ENCODE measurements at regions not wholly inside any gene's neighbourhood (a gene's known extent, or its start where the extent isn't known, plus 50 kb on each side); places are given as distances from the start of the nearest gene placed in this dataset.

GRCh38 chr13:30141775-30142485 lies 165.4 kb downstream of the KATNAL1 start:
- H3K79me2 ChIP-seq (ENCODE audit: control insufficient read depth, insufficient read depth, low read length), result no peaks in the 10 kb centered on the region
- no peak overlapping the region for H2AFZ ChIP-seq (ENCODE audit: low read length)
- no peak overlapping the region for H3K9ac ChIP-seq (ENCODE audit: insufficient read depth, low read length)
- peak overlapping the region; percentile 78 for H3K27ac ChIP-seq (ENCODE audit: insufficient read depth, low read length)
- no peaks in the 10 kb centered on the region for H3K27me3 ChIP-seq (ENCODE audit: control insufficient read depth, insufficient read depth, low read length)
- H3K9me3 ChIP-seq (ENCODE audit: control insufficient read depth, insufficient read depth, low read depth, low read length), result no peaks in the 10 kb centered on the region
- no peak overlapping the region for H3K4me3 ChIP-seq (replicated peaks in 1 of 4; ENCODE audit: control extremely low read depth in 1 of 4, insufficient read depth in 1 of 4, low read depth in 3 of 4, low read length in 4 of 4)
- H3K4me1 ChIP-seq (ENCODE audit: control insufficient read depth, extremely low read depth, insufficient read depth, low read length), result peaks cover 20% of the 10 kb centered on the region
- no peak for DNase-seq (ENCODE audit: low read depth in 2 of 2)
- TF ChIP-seq CTCF (conservative IDR thresholded peaks at IDR 0.05 in 1 of 2, IDR thresholded peaks at IDR 0.05 in 1 of 2; ENCODE audit: low read depth in 1 of 2, low read length in 2 of 2), result no peak
- TF ChIP-seq EZH2 (IDR thresholded peaks at IDR 0.05; ENCODE audit: low read length, missing control alignments), result no peak
- H3K36me3 ChIP-seq (ENCODE audit: control insufficient read depth, insufficient read depth, low read length), result no peaks in the 10 kb centered on the region
- H4K20me1 ChIP-seq (ENCODE audit: control insufficient read depth, extremely low read depth, insufficient read depth, low read length), result no peaks in the 10 kb centered on the region
- no peak overlapping the region for H3K4me2 ChIP-seq (ENCODE audit: extremely low read depth, insufficient read depth, low read length)

GRCh38 chr13:30140973-30141372 lies 166.4 kb downstream of the KATNAL1 start:
- no peaks in the 10 kb centered on the region for H3K27me3 ChIP-seq (ENCODE audit: control insufficient read depth, insufficient read depth, low read length)
- no peak for DNase-seq (ENCODE audit: low read depth in 2 of 2)
- H3K4me2 ChIP-seq (ENCODE audit: extremely low read depth, insufficient read depth, low read length), result no peak overlapping the region
- no peak overlapping the region for H3K4me3 ChIP-seq (replicated peaks in 1 of 4; ENCODE audit: control extremely low read depth in 1 of 4, insufficient read depth in 1 of 4, low read depth in 3 of 4, low read length in 4 of 4)
- H3K79me2 ChIP-seq (ENCODE audit: control insufficient read depth, insufficient read depth, low read length), result no peaks in the 10 kb centered on the region
- no peak overlapping the region for H3K9ac ChIP-seq (ENCODE audit: insufficient read depth, low read length)
- no peak overlapping the region for H2AFZ ChIP-seq (ENCODE audit: low read length)
- no peaks in the 10 kb centered on the region for H4K20me1 ChIP-seq (ENCODE audit: control insufficient read depth, extremely low read depth, insufficient read depth, low read length)
- no peak for TF ChIP-seq EZH2 (IDR thresholded peaks at IDR 0.05; ENCODE audit: low read length, missing control alignments)
- TF ChIP-seq CTCF (conservative IDR thresholded peaks at IDR 0.05 in 1 of 2, IDR thresholded peaks at IDR 0.05 in 1 of 2; ENCODE audit: low read depth in 1 of 2, low read length in 2 of 2), result no peak
- no peak overlapping the region for H3K27ac ChIP-seq (ENCODE audit: insufficient read depth, low read length)
- no peaks in the 10 kb centered on the region for H3K36me3 ChIP-seq (ENCODE audit: control insufficient read depth, insufficient read depth, low read length)
- peaks cover 20% of the 10 kb centered on the region for H3K4me1 ChIP-seq (ENCODE audit: control insufficient read depth, extremely low read depth, insufficient read depth, low read length)
- H3K9me3 ChIP-seq (ENCODE audit: control insufficient read depth, insufficient read depth, low read depth, low read length), result no peaks in the 10 kb centered on the region

GRCh38 chr13:30138511-30138910 lies 168.8 kb downstream of the KATNAL1 start:
- H3K9me3 ChIP-seq (ENCODE audit: control insufficient read depth, insufficient read depth, low read depth, low read length), result no peaks in the 10 kb centered on the region
- H3K4me2 ChIP-seq (ENCODE audit: extremely low read depth, insufficient read depth, low read length), result no peak overlapping the region
- H4K20me1 ChIP-seq (ENCODE audit: control insufficient read depth, extremely low read depth, insufficient read depth, low read length), result no peaks in the 10 kb centered on the region
- peaks cover 19% of the 10 kb centered on the region for H3K4me1 ChIP-seq (ENCODE audit: control insufficient read depth, extremely low read depth, insufficient read depth, low read length)
- H3K27ac ChIP-seq (ENCODE audit: insufficient read depth, low read length), result no peak overlapping the region
- no peak for TF ChIP-seq CTCF (conservative IDR thresholded peaks at IDR 0.05 in 1 of 2, IDR thresholded peaks at IDR 0.05 in 1 of 2; ENCODE audit: low read depth in 1 of 2, low read length in 2 of 2)
- no peak overlapping the region for H2AFZ ChIP-seq (ENCODE audit: low read length)
- no peaks in the 10 kb centered on the region for H3K79me2 ChIP-seq (ENCODE audit: control insufficient read depth, insufficient read depth, low read length)
- no peaks in the 10 kb centered on the region for H3K36me3 ChIP-seq (ENCODE audit: control insufficient read depth, insufficient read depth, low read length)
- no peak overlapping the region for H3K4me3 ChIP-seq (replicated peaks in 1 of 4; ENCODE audit: control extremely low read depth in 1 of 4, insufficient read depth in 1 of 4, low read depth in 3 of 4, low read length in 4 of 4)
- no peak for DNase-seq (ENCODE audit: low read depth in 2 of 2)
- no peak overlapping the region for H3K9ac ChIP-seq (ENCODE audit: insufficient read depth, low read length)
- no peaks in the 10 kb centered on the region for H3K27me3 ChIP-seq (ENCODE audit: control insufficient read depth, insufficient read depth, low read length)

All from fibroblast of lung (primary cell).